Uterus (tissue), 2 donors: ENCODE measurements at regions not wholly inside any gene's neighbourhood (a gene's known extent, or its start where the extent isn't known, plus 50 kb on each side); places are given as distances from the start of the nearest gene placed in this dataset.

Source experiments
- CTCF ChIP-seq, 4 experiments: fragments of 200-600 bp in 2 of 4; fragments of 450-650 bp in 2 of 4; sonication (generic) in 2 of 4; IDR thresholded peaks; one replicate each; pipeline ENCODE4 v1.5.1; 2016 to 2019; ENCODE audit warnings: antibody characterized with exemption in 4 of 4, mild to moderate bottlenecking in 2 of 4, moderate library complexity in 1 of 4
- POLR2A ChIP-seq, 2 donors: fragments of 450-650 bp; IDR thresholded peaks; one replicate each; pipeline ENCODE4 v1.6.1; 2016; ENCODE audit warnings: antibody characterized with exemption in 2 of 2, mild to moderate bottlenecking in 1 of 2, moderate library complexity in 1 of 2

GRCh38 chr3:64844558-64844957 lies 156.8 kb upstream of the ADAMTS9 start:
- TF ChIP-seq POLR2A (IDR thresholded peaks at IDR 0.05) = no peak
- no peak for TF ChIP-seq CTCF (IDR thresholded peaks at IDR 0.05)
